NAMALWA (cell line): ENCODE measurements at regions not wholly inside any gene's neighbourhood (a gene's known extent, or its start where the extent isn't known, plus 50 kb on each side); places are given as distances from the start of the nearest gene placed in this dataset.

Source experiments
- DNase-seq: peaks from one replicate; pipeline ENCODE4 v3.0.0-alpha.2; 2015; ENCODE audit warnings: low spot score

- no peak for DNase-seq
These were observed 59.5 kb upstream of the SLITRK1 start for GRCh38 chr13:83941701-83942335.

DNA sequence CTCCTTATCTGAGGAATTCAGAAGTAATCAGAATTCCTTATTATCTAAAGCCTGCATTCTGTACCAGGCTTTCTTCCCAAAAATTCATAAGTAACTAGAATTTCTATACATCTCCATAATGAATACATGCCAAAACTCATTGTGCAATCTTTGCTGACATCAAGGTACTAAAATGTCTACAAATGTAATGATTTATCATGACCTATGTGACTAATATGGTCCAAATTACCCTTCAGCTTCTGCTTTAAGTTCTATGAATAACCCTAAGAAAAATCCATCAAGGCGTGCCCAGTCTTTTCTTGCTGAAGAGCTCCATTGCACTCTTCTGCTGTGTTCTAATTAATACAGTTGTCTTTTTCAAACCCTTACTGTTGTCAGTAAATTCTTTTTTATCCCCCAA lies 58.5 kb upstream of the SLITRK1 start:
- DNase-seq: no peak

- DNase-seq: no peak
These were observed 55.3 kb upstream of the SLITRK1 start for GRCh38 chr13:83937579-83937978.

GRCh38 chr13:83935566-83935965 lies 53.3 kb upstream of the SLITRK1 start:
- DNase-seq: no peak
